Activated CD4-positive, alpha-beta memory T cell treated with anti-CD3 and anti-CD28 coated beads, Interleukin-2, amount 10 ng/mL, durations not matched to agents 7 days and 5 days (primary cell): ENCODE measurements at regions not wholly inside any gene's neighbourhood (a gene's known extent, or its start where the extent isn't known, plus 50 kb on each side); places are given as distances from the start of the nearest gene placed in this dataset.
"Not testable (repeated sequence)": the region's sequence is repeated elsewhere in the genome, so short reads cannot be mapped to it uniquely, and the experiment has no call there.

Experiments
- CTCF ChIA-PET: fragments of 350-600 bp; sonication (Branson Sonifier 250); formaldehyde crosslinking; loops from one replicate; lab custom pipeline; 2021; ENCODE audit warnings: antibody characterized with exemption, inconsistent platforms; lab: Charles Lee
- POLR2A ChIA-PET: fragments of 350-600 bp; sonication (Branson Sonifier 250); formaldehyde crosslinking; loops from one replicate; lab custom pipeline; 2021; ENCODE audit warnings: antibody characterized with exemption; lab: Charles Lee
- DNase-seq: peaks from one replicate; pipeline ENCODE4 v3.0.0-alpha.2; 2020
- H3K27ac Mint-ChIP-seq: one replicate; pipeline ENCODE4 v1.8.0; 2021; ENCODE audit warnings: mild to moderate bottlenecking, mixed read lengths
- H3K27me3 Mint-ChIP-seq: one replicate; pipeline ENCODE4 v1.8.0; 2021; ENCODE audit warnings: mixed read lengths
- H3K36me3 Mint-ChIP-seq: one replicate; pipeline ENCODE4 v1.8.0; 2021; ENCODE audit warnings: low read depth, mixed read lengths
- H3K4me1 Mint-ChIP-seq: one replicate; pipeline ENCODE4 v1.8.0; 2021; ENCODE audit warnings: mixed read lengths
- H3K4me3 Mint-ChIP-seq: one replicate; pipeline ENCODE4 v1.8.0; 2021; ENCODE audit warnings: mild to moderate bottlenecking, mixed read lengths
- H3K9me3 Mint-ChIP-seq: one replicate; pipeline ENCODE4 v1.8.0; 2021; ENCODE audit warnings: mixed read lengths

DNA sequence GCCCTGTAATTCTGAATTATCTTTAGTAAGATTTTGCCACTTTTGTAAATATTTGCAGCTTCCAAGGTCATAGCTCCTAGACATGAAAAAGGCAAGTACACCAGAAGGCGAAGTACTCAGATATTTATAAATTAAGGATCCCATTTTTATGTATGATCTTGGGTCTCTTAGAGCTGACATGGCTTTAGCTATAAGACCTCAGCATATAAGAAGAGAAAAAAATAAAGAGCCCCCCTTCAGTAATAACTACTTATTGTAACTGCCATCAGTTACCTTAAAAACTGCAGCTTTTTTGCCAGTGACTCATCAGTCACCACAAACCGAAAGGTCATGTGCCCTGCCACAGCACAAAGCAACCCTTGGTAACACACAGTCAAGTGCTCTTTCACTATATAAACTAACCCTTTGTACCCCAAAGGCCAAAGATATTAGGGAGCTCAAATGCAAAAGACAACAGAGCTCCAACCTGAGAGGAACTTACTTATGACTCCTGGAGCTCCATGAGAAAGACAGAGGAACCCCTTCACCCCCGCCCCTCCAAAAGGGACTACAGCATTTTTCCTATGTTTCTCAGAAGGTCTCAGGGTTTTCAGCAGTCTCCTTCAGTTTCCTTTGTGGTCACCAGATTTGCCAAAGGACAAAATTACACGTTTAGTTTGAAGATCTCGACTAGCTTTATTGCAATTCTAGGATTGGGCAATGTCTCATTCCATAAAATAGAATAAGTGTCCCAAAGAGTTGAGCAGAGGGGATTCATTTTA lies 219.8 kb upstream of the DUSP10 start:
- Mint-ChIP-seq H3K27ac (no peak overlapping the region), H3K4me1 (peaks cover 17% of the 10 kb centered on the region), H3K9me3 (peaks cover 5% of the 10 kb centered on the region), H3K36me3 (no peaks in the 10 kb centered on the region), H3K27me3 (no peaks in the 10 kb centered on the region), H3K4me3 (no peak overlapping the region)
- ChIA-PET POLR2A (interaction anchor here (0.8 to 1.7 kb wide), 4 partner anchors 25 to 220 kb away, joined by 3 to 5 read pairs (median 4); partner anchors contain the start of gene DUSP10), CTCF (no interaction called here)
- DNase-seq = peak; percentile 68

GRCh38 chr1:221958161-221958562 lies 216.3 kb upstream of the DUSP10 start:
- H3K4me3 Mint-ChIP-seq, H3K36me3 Mint-ChIP-seq, H3K27me3 Mint-ChIP-seq, POLR2A ChIA-PET, H3K27ac Mint-ChIP-seq, CTCF ChIA-PET, DNase-seq: not testable (repeated sequence)
- H3K9me3 Mint-ChIP-seq = peaks cover 12% of the 10 kb centered on the region
- peaks cover 17% of the 10 kb centered on the region for H3K4me1 Mint-ChIP-seq

DNA sequence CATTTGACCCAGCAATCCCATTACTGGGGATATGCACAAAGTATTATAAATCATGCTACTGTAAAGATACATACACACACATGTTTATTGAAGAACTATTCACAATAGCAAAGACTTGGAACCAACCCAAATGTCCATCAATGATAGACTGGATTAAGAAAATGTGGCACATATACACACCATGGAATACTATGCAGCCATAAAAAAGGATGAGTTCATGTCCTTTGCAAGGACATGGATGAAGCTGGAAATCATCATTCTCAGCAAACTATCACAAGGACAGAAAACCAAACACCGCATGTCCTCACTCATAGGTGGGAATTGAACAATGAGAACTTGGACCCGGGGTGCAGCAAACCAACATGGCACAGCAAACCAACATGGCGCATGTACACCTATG lies 215.5 kb upstream of the DUSP10 start:
- DNase-seq, POLR2A ChIA-PET, H3K27me3 Mint-ChIP-seq, H3K4me3 Mint-ChIP-seq, H3K36me3 Mint-ChIP-seq, H3K27ac Mint-ChIP-seq, CTCF ChIA-PET: not testable (repeated sequence)
- Mint-ChIP-seq H3K9me3 (peaks cover 12% of the 10 kb centered on the region), H3K4me1 (peaks cover 15% of the 10 kb centered on the region)

DNA sequence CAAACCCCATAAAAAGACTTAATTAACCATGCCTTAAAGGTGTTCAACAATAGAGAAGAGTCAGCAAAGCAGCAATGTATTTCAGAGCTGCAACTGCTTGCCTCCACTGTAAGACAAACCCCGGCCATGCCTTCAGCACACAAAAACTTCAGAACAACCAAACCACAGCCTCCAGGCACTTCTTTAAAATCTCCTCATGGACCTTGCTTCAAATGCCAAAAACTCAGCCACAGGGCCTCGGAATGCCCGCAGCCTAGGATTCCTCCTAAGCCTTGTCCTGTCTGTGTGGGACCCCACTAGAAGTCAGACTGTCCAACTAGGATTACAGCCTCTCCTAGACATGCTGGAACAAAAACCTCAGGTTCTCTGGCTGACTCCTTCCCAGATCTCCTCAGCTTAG lies 208.1 kb upstream of the DUSP10 start:
- Mint-ChIP-seq H3K4me1 (no peaks in the 10 kb centered on the region), H3K4me3 (no peak overlapping the region), H3K9me3 (peaks cover 7% of the 10 kb centered on the region), H3K27ac (no peak overlapping the region), H3K27me3 (no peaks in the 10 kb centered on the region), H3K36me3 (no peaks in the 10 kb centered on the region)
- ChIA-PET CTCF (no interaction called here), POLR2A (no interaction called here)
- no peak for DNase-seq

GRCh38 chr1:221948459-221948858 lies 206.6 kb upstream of the DUSP10 start:
- Mint-ChIP-seq H3K4me3 (no peak overlapping the region), H3K4me1 (no peaks in the 10 kb centered on the region), H3K9me3 (peaks cover 9% of the 10 kb centered on the region), H3K27ac (no peak overlapping the region), H3K36me3 (no peaks in the 10 kb centered on the region), H3K27me3 (no peaks in the 10 kb centered on the region)
- no peak for DNase-seq
- POLR2A ChIA-PET = no interaction called here
- CTCF ChIA-PET = no interaction called here

- ChIA-PET POLR2A (no interaction called here), CTCF (no interaction called here)
- Mint-ChIP-seq H3K4me1 (no peaks in the 10 kb centered on the region), H3K36me3 (no peaks in the 10 kb centered on the region), H3K4me3 (no peak overlapping the region), H3K9me3 (peaks cover 11% of the 10 kb centered on the region), H3K27me3 (peaks cover 2% of the 10 kb centered on the region), H3K27ac (no peak overlapping the region)
- no peak for DNase-seq
Measured at GRCh38 chr1:221947731-221948130, 205.8 kb upstream of the DUSP10 start.

DNA sequence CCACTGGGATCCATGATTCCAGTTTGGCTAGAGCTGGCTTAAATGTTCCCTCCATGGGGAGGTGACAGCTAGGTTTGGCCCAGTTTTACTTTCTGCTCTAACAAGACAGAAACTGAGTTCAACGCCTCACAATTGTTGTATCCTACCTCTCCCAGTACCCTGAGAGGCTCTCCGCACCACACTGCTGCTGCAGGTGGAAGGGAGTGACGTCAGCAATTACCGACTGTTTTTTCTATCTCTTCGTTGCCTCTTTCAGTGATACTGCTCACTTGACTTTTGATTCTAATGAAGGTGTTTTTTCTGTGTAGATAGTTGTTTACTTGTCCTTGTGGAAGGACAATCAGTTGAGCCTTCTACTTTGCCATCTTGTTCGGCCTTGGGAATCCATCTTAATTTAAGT lies 204.9 kb upstream of the DUSP10 start:
- ChIA-PET CTCF (no interaction called here), POLR2A (no interaction called here)
- no peak for DNase-seq
- H3K9me3 Mint-ChIP-seq = peaks cover 9% of the 10 kb centered on the region
- H3K4me3 Mint-ChIP-seq = no peak overlapping the region
- no peak overlapping the region for H3K27ac Mint-ChIP-seq
- H3K4me1 Mint-ChIP-seq = no peaks in the 10 kb centered on the region
- H3K27me3 Mint-ChIP-seq = peaks cover 2% of the 10 kb centered on the region
- no peaks in the 10 kb centered on the region for H3K36me3 Mint-ChIP-seq

DNA sequence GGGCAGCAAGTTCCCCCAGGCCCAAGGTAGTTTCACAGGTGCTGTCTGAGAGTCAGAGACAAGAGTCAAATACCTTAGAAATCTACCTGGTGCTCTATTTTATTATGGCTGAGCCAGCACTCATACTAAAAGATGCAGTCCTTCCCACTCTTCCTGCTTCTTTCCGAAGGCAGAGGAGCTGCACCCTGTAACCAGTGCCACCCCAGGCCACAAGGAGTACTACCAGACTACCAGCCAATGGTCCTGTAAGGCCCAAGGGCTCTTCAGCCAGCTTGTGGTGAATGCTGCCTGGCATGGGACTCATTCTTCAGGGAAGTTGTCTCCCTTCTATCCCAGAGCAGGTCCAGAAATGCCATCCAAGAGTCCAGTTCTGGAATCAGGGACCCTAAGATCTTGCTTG lies 203.8 kb upstream of the DUSP10 start:
- Mint-ChIP-seq H3K4me1 (no peaks in the 10 kb centered on the region), H3K9me3 (peaks cover 9% of the 10 kb centered on the region), H3K36me3 (no peaks in the 10 kb centered on the region), H3K27me3 (peaks cover 2% of the 10 kb centered on the region), H3K27ac (no peak overlapping the region), H3K4me3 (no peak overlapping the region)
- DNase-seq = no peak
- POLR2A ChIA-PET = no interaction called here
- CTCF ChIA-PET = no interaction called here

DNA sequence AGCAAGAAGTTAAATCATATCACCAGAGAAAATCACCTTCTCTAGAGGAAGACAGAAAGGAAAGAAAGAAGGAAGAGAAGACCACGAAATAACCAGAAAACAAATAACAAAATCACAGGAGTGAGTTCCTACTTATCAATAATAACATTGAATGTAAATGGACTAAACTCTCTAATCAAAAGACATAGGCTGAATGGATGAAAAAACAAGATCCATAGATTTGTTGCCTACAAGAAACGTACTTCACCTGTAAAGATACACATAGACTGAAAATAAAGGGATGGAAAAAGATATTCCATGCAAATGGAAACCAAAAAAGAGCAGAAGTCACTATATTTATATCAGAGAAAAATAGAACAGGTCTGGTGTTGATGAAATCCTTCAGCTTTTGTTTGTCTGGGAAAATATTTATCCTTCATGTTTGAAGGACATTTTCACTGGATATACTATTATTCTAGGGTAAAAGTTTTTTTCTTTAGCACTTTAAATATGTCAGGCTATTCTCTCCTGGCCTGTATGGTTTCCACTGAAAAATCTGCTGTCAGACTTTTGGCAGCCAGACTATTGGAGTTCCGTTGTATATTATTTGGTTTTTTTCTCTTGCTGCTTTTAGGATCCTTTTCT lies 202.5 kb upstream of the DUSP10 start:
- Mint-ChIP-seq H3K4me1 (no peaks in the 10 kb centered on the region), H3K36me3 (no peaks in the 10 kb centered on the region), H3K9me3 (peaks cover 9% of the 10 kb centered on the region), H3K27me3 (peaks cover 2% of the 10 kb centered on the region), H3K27ac (no peak overlapping the region), H3K4me3 (no peak overlapping the region)
- no peak for DNase-seq
- ChIA-PET POLR2A (no interaction called here), CTCF (no interaction called here)

DNA sequence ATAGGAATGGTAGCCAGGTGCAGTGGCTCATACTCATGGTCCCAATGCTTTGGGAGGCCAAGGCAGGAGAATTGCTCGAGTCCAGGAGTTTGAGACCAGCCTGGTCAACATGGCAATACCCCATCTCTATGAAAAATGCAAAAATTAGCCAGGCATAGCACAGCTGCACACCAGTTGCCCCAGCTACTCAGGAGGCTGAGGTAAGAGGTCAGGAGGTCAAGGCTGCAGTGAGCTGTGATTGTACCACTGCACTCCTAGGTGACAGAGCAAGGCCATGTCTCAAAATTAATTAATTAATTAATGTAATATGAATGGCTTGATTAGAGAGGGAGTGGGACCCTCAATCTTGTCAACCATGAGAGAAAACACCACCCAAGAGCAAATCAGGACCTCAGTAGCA lies 198.7 kb upstream of the DUSP10 start:
- POLR2A ChIA-PET = no interaction called here
- Mint-ChIP-seq H3K27me3 (peaks cover 2% of the 10 kb centered on the region), H3K36me3 (no peaks in the 10 kb centered on the region), H3K4me1 (no peaks in the 10 kb centered on the region), H3K27ac (no peak overlapping the region), H3K4me3 (no peak overlapping the region), H3K9me3 (peaks cover 6% of the 10 kb centered on the region)
- no peak for DNase-seq
- CTCF ChIA-PET = no interaction called here

DNA sequence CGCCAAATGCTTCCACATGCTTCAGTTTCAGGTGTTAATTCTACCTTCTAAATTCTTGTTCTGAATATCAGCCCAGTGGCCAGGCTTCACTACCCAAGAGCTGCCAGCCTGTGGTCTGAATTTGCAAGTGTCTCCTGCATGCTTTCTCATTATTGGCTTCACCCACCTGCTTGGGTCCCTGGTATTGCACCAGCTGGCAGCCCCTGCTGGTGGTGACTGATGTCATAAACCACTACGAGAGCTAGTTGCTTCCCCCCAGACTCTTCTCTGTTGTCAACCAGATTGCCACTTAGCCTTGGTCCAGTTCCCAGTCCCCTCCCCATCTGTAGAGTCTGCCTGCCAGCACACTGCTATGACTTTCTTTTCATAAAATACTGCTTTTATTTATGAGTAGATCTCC lies 197.7 kb upstream of the DUSP10 start:
- no peaks in the 10 kb centered on the region for H3K36me3 Mint-ChIP-seq
- CTCF ChIA-PET = no interaction called here
- peaks cover 2% of the 10 kb centered on the region for H3K27me3 Mint-ChIP-seq
- no peak for DNase-seq
- H3K4me3 Mint-ChIP-seq = no peak overlapping the region
- POLR2A ChIA-PET = no interaction called here
- H3K4me1 Mint-ChIP-seq = no peaks in the 10 kb centered on the region
- no peak overlapping the region for H3K27ac Mint-ChIP-seq
- H3K9me3 Mint-ChIP-seq = peaks cover 6% of the 10 kb centered on the region

DNA sequence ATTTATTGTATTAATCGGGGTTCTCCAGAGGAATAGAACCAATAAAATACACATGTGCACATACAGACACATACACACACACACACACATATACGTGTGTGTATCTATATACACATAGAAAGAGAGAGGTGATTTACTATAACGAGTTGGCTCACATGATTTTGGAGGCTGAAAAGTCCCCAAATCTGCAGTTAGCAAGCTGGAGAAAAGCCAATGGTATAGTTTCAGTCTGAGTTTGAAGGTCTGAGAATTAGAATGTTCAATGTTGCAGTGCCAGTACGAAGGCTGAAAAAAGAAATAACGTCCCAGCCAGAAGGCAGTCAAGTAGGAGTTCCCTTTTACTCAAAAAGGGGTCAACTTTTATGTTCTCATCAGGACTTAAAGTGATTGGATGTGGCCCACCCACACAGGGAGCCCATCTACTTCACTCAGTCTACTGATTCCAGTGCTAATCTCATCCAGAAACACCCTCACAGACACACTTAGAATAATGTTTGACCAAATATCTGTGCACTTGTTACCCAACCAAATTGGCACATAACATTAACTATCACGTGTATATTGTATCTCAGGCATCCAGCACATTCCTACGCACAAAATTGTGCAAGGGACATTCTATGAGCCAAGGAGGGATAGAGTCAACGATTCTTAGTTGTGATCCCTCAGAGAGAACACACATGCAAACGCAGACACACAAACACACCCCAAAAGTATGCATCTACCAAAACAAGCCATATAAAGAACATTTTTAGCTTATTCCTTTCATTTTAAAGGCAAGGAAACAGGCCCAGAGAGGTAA lies 195.5 kb upstream of the DUSP10 start:
- CTCF ChIA-PET = no interaction called here
- Mint-ChIP-seq H3K27me3 (no peaks in the 10 kb centered on the region), H3K9me3 (no peaks in the 10 kb centered on the region), H3K36me3 (no peaks in the 10 kb centered on the region), H3K27ac (no peak overlapping the region), H3K4me1 (no peaks in the 10 kb centered on the region), H3K4me3 (no peak overlapping the region)
- POLR2A ChIA-PET = no interaction called here
- DNase-seq = no peak

DNA sequence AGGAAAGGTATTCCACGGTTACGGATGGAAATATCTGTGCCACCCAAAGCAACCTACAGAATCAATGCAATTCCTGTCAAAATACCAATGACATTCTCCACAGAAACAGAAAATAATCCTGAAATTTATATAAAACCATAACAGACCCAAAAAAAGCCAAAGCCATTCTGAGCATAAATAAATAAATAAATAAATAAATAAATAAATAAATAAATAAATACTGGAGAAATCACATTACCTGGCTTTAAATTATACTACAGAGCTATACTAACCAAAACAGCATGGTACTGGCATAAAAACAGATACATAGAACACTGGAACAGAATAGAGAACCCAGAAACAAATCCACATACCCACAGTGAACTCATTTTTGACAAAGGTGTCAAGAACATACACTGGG lies 191.9 kb upstream of the DUSP10 start:
- Mint-ChIP-seq H3K27ac (no peak overlapping the region), H3K27me3 (peaks cover 6% of the 10 kb centered on the region), H3K9me3 (no peaks in the 10 kb centered on the region), H3K4me1 (no peaks in the 10 kb centered on the region), H3K4me3 (no peak overlapping the region), H3K36me3 (no peaks in the 10 kb centered on the region)
- ChIA-PET CTCF (no interaction called here), POLR2A (no interaction called here)
- no peak for DNase-seq
